Activated naive CD8-positive, alpha-beta T cell treated with anti-CD3 and anti-CD28 coated beads, Interleukin-2, amount 10 ng/mL, durations not matched to agents 7 days and 5 days (primary cell): ENCODE measurements at regions not wholly inside any gene's neighbourhood (a gene's known extent, or its start where the extent isn't known, plus 50 kb on each side); places are given as distances from the start of the nearest gene placed in this dataset.

Source experiments
- ATAC-seq: fragments of 150-1000 bp; cut with Tn5 transposase; one replicate; pipeline ENCODE4 v1.10.0; 2021; ENCODE audit warnings: low read depth, moderate library complexity
- POLR2A ChIA-PET: fragments of 350-600 bp; sonication (Branson Sonifier 250); formaldehyde crosslinking; loops from one replicate; lab custom pipeline; 2021; ENCODE audit warnings: antibody characterized with exemption; lab: Charles Lee
- DNase-seq: peaks from one replicate; pipeline ENCODE4 v3.0.0; 2021
- H3K27ac Mint-ChIP-seq: one replicate; pipeline ENCODE4 v1.8.0; 2022; ENCODE audit warnings: mild to moderate bottlenecking, mixed read lengths
- H3K27me3 Mint-ChIP-seq: one replicate; pipeline ENCODE4 v1.8.0; 2022; ENCODE audit warnings: mild to moderate bottlenecking, moderate library complexity, mixed read lengths
- H3K36me3 Mint-ChIP-seq: one replicate; pipeline ENCODE4 v1.8.0; 2021; ENCODE audit warnings: mild to moderate bottlenecking, mixed read lengths
- H3K4me1 Mint-ChIP-seq: one replicate; pipeline ENCODE4 v1.8.0; 2021; ENCODE audit warnings: mixed read lengths
- H3K4me3 Mint-ChIP-seq: one replicate; pipeline ENCODE4 v1.8.0; 2022; ENCODE audit warnings: mild to moderate bottlenecking, moderate library complexity, mixed read lengths
- H3K9me3 Mint-ChIP-seq: one replicate; pipeline ENCODE4 v1.8.0; 2021; ENCODE audit warnings: mixed read lengths

DNA sequence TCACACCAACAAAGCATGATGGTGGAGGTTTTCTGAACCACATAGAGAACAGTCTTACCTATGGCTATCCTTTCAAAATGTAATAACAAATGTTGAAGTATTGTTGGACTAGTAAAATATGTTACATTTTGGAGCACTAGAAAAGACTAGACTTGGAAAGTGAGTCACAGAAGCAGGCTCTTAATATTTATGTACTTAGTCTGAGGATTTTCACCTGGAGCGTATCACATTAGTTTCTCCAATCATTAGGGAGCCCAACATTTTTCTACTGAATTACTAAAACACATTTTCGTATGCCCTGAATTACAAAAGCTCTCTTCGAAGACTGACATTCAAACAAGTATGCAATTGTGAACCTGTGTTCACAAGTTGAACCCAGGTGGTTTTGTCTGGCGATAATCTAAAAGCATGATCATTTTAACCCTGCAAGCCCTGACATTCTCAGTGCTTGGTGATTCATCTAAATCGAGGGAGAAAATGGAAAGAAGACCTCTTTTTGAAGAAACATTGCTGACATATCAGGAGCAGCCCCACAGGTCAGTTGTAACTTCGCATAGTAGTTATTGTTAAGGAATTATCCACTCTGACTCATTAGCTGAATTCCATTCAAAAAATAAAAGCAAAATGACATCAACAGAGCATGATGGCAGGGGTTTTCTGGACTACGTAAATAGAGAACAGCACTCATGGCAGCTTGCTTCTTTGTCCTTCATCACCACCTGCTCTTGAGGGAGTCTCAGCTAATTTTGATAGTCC, 679.8 kb upstream of the NECTIN3 start:
- H3K9me3 Mint-ChIP-seq = no peaks in the 10 kb centered on the region
- ATAC-seq = no peak
- peaks cover 2% of the 10 kb centered on the region for H3K27me3 Mint-ChIP-seq
- no peak overlapping the region for H3K4me3 Mint-ChIP-seq
- no peaks in the 10 kb centered on the region for H3K36me3 Mint-ChIP-seq
- no peak for DNase-seq
- no peaks in the 10 kb centered on the region for H3K4me1 Mint-ChIP-seq
- no peak overlapping the region for H3K27ac Mint-ChIP-seq
- POLR2A ChIA-PET = no interaction called here

DNA sequence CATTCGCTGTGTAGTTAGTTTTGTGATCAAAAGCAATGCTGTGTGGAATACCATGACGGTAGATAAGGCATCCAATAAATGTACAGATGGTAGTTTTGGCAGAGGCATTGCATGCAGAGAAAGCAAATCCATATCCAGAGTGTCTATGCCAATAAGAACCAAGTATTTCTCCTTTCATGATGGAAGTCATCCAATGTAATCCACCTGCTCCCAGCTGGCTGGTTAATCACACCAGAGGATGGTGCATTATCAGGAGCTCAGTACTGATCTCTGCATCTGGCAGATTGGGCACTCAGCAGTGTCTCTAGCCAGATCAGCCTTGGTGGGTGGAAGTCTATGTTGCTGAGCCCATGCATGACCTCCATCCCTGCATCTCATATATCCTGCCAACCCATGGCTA, 677.7 kb upstream of the NECTIN3 start:
- H3K9me3 Mint-ChIP-seq = no peaks in the 10 kb centered on the region
- H3K4me1 Mint-ChIP-seq = no peaks in the 10 kb centered on the region
- H3K36me3 Mint-ChIP-seq = no peaks in the 10 kb centered on the region
- POLR2A ChIA-PET = no interaction called here
- no peak overlapping the region for H3K4me3 Mint-ChIP-seq
- ATAC-seq = no peak
- no peak for DNase-seq
- H3K27me3 Mint-ChIP-seq = peaks cover 2% of the 10 kb centered on the region
- no peak overlapping the region for H3K27ac Mint-ChIP-seq

DNA sequence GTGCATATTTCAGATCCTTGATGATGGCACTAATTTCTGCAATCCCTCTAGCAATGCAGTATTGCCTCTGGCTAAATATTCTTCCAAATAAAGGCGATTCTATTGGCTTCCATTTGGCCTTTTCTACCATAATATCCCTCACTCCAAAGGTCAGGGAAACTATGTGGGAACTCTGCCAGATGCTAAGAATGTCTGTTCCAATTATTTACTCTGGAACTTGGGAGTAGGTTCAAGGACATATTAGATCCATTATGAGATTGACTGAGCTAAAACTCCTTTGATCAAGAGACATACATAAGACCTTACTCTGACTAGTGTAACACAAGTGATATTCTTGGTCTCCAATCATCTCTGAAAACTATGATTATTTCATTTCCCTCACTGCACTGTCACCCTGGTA, 674.5 kb upstream of the NECTIN3 start:
- ATAC-seq = no peak
- Mint-ChIP-seq H3K27me3 (peaks cover 4% of the 10 kb centered on the region), H3K4me1 (no peaks in the 10 kb centered on the region), H3K4me3 (no peak overlapping the region), H3K36me3 (no peaks in the 10 kb centered on the region), H3K9me3 (peaks cover 5% of the 10 kb centered on the region), H3K27ac (no peak overlapping the region)
- DNase-seq = no peak
- POLR2A ChIA-PET = no interaction called here

DNA sequence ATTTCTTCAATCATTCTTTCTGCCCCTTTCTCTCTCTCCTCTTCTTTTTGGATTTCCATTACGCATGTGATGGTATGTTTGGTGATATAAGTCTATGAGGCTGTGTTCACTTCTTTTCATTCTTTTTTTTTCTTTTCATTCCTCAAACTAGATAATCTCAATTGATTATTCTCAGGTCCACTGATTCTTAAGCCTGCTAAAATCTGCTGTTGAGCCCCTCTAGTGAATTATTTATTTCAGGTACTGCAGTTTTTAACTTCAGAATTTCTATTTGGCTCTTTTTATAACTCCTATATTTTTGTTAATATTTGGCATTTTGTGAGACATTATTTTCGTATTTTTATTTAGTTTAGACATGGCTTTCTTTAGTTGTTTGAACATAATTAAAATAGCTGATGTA, 671.3 kb upstream of the NECTIN3 start:
- H3K4me1 Mint-ChIP-seq = no peaks in the 10 kb centered on the region
- H3K4me3 Mint-ChIP-seq = no peak overlapping the region
- H3K27me3 Mint-ChIP-seq = peaks cover 4% of the 10 kb centered on the region
- no peak overlapping the region for H3K27ac Mint-ChIP-seq
- no peaks in the 10 kb centered on the region for H3K36me3 Mint-ChIP-seq
- no peak for ATAC-seq
- peaks cover 5% of the 10 kb centered on the region for H3K9me3 Mint-ChIP-seq
- no peak for DNase-seq
- POLR2A ChIA-PET = no interaction called here

DNA sequence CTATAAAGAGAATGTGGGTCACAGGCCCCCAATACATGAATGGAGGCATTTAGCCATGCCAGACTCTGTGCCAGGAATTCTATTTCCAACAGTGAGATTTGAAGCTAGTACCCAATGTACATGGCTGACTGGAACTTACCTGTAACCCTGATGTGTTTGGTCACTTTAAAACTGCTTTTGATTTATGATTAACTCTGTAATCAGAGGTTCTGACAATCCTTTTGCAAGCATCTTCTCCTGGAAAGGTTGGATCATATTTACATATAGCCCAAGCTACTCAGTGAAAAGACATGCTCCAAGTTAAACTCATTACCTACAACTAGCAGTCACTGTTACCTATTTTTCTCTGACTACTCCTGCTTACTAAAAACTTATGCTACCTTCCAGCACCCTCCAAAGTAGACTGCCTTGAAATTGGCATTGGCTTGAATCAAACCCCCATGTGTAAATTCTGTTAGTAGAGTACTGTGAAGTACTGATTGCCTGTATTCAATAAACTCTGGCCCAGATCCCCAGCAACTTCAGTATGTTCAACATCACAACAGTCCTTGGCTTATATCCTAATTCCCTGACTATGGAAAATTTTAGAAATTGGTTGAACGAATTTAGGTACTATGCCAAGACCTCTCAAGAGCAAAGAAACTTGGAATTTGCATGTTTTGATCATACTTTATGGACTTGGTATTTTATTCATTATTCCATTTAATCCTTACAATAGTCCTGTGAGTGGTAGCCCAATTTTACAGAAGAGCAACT, 665.6 kb upstream of the NECTIN3 start:
- ATAC-seq (no peak), DNase-seq (no peak)
- Mint-ChIP-seq H3K27me3 (no peaks in the 10 kb centered on the region), H3K4me1 (no peaks in the 10 kb centered on the region), H3K36me3 (no peaks in the 10 kb centered on the region), H3K27ac (no peak overlapping the region), H3K4me3 (no peak overlapping the region), H3K9me3 (peaks cover 2% of the 10 kb centered on the region)
- POLR2A ChIA-PET = no interaction called here

DNA sequence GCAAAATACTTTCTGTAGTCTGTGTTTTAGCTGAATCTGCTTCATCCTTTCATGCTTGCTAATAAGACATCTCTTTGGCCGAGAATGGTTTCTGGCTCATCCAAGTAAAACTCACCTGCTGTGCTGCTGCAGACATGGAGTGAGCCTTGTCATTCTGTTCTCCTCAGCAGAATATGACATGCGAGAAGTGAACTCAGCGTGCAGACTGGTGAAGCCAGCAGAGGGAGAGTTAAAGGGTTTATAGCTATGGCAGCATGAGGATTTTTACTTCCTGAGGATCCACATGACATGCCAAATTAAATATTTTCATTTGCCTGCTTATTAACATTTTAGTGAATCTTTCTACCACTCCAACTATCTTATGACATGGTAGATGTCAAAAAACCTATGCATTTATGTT, 658.4 kb upstream of the NECTIN3 start:
- ATAC-seq (no peak), DNase-seq (no peak)
- Mint-ChIP-seq H3K27me3 (peaks cover 1% of the 10 kb centered on the region), H3K36me3 (no peaks in the 10 kb centered on the region), H3K27ac (no peak overlapping the region), H3K9me3 (no peaks in the 10 kb centered on the region), H3K4me1 (no peaks in the 10 kb centered on the region), H3K4me3 (no peak overlapping the region)
- POLR2A ChIA-PET = no interaction called here

DNA sequence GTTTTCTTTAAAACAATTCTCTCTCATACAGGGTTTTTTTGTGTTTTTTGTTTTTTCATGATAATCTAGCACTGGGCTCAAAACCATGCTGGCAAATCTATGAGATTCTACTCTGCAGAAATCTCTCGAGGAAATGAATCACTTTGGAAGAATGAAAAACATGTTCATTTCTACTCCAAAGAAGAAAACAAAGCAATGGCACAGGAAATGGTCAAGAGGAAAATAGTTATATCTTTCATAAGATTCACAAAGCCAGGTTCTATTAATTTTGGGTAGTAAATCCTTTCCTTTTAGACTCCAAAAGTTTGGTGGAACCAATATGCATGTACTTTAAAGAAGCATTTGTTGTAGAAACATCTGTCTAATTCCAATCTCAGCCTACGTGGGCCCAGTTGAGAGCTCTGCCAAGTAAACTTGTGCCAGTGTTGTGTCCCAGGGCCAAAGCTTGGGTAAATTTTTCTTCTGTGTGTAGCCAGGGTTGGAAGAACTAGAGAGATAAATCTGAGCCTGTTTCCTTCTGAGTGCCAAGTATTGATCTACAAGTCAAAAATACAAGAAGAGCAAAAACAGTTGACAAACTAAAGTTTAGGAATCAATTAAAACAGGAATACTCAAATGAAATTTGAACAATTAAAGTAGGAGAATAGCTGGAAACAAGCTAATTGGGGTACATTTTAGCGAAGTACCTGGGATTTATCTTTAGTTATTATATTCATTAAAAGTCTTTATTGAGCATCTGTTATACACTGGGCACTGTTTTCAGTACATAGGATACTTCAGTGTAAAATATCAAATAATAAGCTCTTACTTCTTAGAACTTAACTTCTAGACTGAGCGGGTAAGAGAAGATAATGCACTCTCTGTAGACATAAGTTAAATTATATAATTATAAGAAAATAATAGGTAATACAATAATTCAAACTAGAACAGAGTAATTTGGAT, 657.5 kb upstream of the NECTIN3 start:
- ATAC-seq (no peak), DNase-seq (no peak)
- H3K27me3 Mint-ChIP-seq = peaks cover 1% of the 10 kb centered on the region
- H3K4me3 Mint-ChIP-seq = no peak overlapping the region
- H3K36me3 Mint-ChIP-seq = no peaks in the 10 kb centered on the region
- POLR2A ChIA-PET = no interaction called here
- no peak overlapping the region for H3K27ac Mint-ChIP-seq
- H3K4me1 Mint-ChIP-seq = no peaks in the 10 kb centered on the region
- no peaks in the 10 kb centered on the region for H3K9me3 Mint-ChIP-seq

DNA sequence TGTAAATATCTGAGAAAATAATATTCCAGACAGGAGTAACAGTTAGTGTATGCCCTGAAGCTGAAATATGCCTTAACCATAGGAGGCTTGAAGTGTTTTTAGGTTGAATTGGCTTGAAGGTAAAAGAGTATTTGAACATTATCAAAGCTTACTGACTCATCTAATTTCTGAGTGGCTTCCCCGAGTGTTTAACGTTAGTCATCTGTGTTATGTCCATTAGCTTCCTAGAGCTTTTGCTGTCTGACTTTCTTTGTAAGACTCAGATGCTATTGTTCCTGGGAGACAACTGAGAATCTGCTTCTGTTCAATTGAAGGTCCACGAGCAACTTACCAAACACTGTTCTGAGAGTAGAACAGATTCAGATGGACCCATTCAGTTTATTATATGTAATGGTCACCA, 656.8 kb upstream of the NECTIN3 start:
- H3K27ac Mint-ChIP-seq = no peak overlapping the region
- no peaks in the 10 kb centered on the region for H3K36me3 Mint-ChIP-seq
- H3K4me1 Mint-ChIP-seq = no peaks in the 10 kb centered on the region
- POLR2A ChIA-PET = no interaction called here
- no peak for ATAC-seq
- peaks cover 1% of the 10 kb centered on the region for H3K27me3 Mint-ChIP-seq
- no peak overlapping the region for H3K4me3 Mint-ChIP-seq
- H3K9me3 Mint-ChIP-seq = no peaks in the 10 kb centered on the region
- no peak for DNase-seq

DNA sequence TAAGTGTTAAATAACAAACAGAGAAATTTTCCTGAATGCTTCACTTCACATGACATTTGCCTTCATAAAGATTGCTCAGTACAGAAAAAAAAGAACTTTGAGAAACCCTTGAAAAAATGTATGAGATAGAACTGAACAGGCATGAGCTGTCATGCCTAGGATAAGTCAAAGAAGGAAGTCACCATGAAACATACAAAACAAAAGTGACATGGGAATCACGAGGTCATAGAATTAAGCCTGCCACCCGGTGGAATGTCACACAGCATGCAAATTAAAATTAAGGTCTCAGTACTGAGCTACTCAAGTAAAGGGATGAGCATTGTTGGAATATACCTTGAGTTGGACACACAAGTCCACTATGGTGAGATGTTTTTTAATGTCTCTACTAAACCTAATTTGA, 652.5 kb upstream of the NECTIN3 start:
- H3K27me3 Mint-ChIP-seq = peaks cover 1% of the 10 kb centered on the region
- no peaks in the 10 kb centered on the region for H3K4me1 Mint-ChIP-seq
- POLR2A ChIA-PET = no interaction called here
- no peak for DNase-seq
- no peaks in the 10 kb centered on the region for H3K36me3 Mint-ChIP-seq
- ATAC-seq = no peak
- no peak overlapping the region for H3K27ac Mint-ChIP-seq
- no peaks in the 10 kb centered on the region for H3K9me3 Mint-ChIP-seq
- no peak overlapping the region for H3K4me3 Mint-ChIP-seq

DNA sequence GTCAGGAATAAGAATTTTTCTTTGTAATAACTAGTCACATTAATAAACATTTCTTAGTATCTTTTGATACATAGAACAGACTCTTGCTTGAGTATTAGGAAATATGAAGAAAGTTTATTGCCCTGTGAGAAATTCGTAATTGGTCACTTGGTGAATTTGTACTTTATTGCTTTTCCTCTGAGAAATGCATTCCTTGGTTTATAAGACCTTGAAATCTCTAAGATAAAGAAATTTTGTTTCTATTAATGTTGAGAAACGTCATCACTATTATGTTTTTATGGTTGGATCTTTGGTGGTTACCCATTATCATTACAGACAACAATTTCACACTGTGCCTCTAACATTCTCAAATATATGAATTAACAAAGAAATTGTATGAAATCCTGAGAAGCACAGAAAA, 652.0 kb upstream of the NECTIN3 start:
- Mint-ChIP-seq H3K27me3 (peaks cover 1% of the 10 kb centered on the region), H3K4me1 (no peaks in the 10 kb centered on the region), H3K36me3 (no peaks in the 10 kb centered on the region), H3K27ac (no peak overlapping the region), H3K4me3 (no peak overlapping the region), H3K9me3 (no peaks in the 10 kb centered on the region)
- DNase-seq (no peak), ATAC-seq (no peak)
- POLR2A ChIA-PET = no interaction called here

DNA sequence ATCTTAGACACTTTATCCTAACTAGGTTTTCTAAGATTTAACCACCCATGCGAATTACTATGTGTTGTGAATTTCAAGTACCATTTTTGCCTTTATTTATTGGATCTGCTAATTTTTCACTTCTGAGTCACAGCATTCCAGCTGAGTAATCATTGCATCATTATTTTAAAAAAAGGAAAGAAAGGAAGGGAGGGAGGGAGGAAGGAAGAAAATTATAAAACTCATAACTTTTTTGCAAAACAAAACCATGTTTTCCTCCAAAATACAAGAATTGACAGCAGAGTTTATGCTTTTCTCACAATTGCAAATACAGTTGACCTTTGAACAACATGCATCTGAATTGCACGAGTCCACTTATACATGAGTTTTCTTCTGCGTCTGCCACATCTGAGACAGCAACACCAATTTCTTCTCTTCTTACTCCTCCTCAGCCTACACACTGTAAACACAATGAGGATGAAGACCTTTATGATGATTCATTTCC, 651.4 kb upstream of the NECTIN3 start:
- Mint-ChIP-seq H3K9me3 (no peaks in the 10 kb centered on the region), H3K27me3 (no peaks in the 10 kb centered on the region), H3K4me1 (no peaks in the 10 kb centered on the region), H3K4me3 (no peak overlapping the region), H3K36me3 (no peaks in the 10 kb centered on the region), H3K27ac (no peak overlapping the region)
- POLR2A ChIA-PET = no interaction called here
- DNase-seq (no peak), ATAC-seq (no peak)

DNA sequence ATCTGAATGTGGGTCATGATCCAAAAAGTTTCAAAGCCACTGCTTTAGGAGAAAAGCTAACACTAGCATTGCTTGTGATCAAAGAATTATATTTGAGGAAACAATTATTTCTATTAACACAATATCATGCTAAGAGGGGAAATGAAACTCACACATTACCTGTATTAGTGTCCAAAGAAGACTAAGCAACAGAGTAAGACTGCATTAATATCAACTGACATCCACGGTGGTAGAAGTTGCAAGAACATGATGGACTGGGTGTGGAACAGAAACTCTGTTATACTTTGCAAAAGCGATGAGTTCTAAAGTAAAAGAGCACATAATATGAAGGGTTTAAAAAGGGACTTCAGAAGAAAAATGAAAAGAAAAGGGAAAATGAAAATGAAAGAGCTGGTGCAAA, 648.3 kb upstream of the NECTIN3 start:
- Mint-ChIP-seq H3K36me3 (no peaks in the 10 kb centered on the region), H3K27ac (no peak overlapping the region), H3K4me3 (no peak overlapping the region), H3K4me1 (no peaks in the 10 kb centered on the region), H3K27me3 (no peaks in the 10 kb centered on the region), H3K9me3 (no peaks in the 10 kb centered on the region)
- POLR2A ChIA-PET = no interaction called here
- DNase-seq (no peak), ATAC-seq (no peak)

DNA sequence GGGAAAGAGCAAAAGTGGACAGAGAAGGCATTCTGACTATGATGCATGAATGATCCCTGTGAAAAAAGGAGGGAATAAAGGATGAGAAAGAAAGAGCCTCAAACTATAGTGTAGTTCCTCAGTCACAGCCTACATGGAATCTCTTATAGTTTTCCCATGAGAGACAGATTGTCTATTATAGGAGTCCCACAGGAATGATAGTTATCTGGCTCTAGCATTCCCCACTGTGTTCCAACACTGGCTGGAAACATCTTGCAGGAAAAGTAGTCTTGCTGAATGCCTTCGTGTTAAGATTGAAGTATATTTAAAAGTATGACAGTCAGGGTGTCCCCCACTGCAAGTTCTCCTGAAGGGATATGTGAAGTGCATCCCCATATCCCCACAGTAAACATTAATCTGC, 641.5 kb upstream of the NECTIN3 start:
- Mint-ChIP-seq H3K36me3 (no peaks in the 10 kb centered on the region), H3K4me3 (no peak overlapping the region), H3K27ac (no peak overlapping the region), H3K27me3 (no peaks in the 10 kb centered on the region), H3K4me1 (no peaks in the 10 kb centered on the region), H3K9me3 (no peaks in the 10 kb centered on the region)
- POLR2A ChIA-PET = no interaction called here
- ATAC-seq (no peak), DNase-seq (no peak)
